ENCODE measurements at regions not wholly inside any gene's neighbourhood (a gene's known extent, or its start where the extent isn't known, plus 50 kb on each side); places are given as distances from the start of the nearest gene placed in this dataset.

DNA sequence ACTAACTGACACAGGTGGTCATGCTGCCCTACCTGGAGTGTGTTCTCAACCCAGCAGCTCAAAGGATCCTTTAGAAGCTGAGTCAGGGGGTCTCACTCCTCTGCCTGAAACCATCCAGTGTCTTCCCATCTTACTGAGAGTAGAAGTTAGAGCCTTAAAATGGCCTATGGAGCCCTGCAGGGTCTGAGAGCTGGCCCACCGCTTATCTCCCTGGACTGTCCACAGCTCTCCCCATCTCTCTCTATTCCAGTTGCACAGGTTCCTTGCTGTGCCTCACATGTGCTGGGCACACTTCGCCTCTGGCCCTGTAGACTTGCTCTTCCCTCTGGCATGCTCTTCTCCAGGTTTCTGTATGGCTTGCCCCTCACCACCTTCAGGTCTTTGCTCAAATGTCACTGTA is 148.6 kb upstream of the CACNA1E start:
- no peak for DNase-seq (ENCODE audit: extremely low read depth, low read depth)
- TF ChIP-seq, protein P1, sequence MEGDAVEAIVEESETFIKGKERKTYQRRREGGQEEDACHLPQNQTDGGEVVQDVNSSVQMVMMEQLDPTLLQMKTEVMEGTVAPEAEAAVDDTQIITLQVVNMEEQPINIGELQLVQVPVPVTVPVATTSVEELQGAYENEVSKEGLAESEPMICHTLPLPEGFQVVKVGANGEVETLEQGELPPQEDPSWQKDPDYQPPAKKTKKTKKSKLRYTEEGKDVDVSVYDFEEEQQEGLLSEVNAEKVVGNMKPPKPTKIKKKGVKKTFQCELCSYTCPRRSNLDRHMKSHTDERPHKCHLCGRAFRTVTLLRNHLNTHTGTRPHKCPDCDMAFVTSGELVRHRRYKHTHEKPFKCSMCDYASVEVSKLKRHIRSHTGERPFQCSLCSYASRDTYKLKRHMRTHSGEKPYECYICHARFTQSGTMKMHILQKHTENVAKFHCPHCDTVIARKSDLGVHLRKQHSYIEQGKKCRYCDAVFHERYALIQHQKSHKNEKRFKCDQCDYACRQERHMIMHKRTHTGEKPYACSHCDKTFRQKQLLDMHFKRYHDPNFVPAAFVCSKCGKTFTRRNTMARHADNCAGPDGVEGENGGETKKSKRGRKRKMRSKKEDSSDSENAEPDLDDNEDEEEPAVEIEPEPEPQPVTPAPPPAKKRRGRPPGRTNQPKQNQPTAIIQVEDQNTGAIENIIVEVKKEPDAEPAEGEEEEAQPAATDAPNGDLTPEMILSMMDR (IDR thresholded peaks at IDR 0.05; ENCODE audit: low read depth, low read length) = no peak

DNA sequence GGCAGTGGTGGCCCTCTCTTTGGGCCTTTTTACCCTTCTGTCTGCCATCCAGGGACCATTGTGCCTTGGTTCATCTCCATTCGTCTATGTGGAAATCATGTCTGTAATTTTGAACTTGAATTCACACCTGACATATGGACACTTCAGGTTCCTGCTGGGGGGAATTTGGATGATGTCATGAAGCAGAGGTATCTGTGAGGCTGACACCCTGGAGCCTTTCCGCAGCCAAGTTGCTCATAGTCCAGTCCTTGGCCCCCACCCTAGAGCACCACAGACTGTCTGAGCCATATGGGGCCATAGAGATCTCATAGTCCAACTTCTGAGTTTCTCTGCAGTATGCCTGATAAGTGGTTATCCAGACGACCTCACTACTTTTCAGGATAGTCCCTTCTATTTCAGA is 147.7 kb upstream of the CACNA1E start:
- TF ChIP-seq, protein P1 (IDR thresholded peaks at IDR 0.05; ENCODE audit: low read depth, low read length) = no peak
- no peak for DNase-seq (ENCODE audit: extremely low read depth, low read depth)

DNA sequence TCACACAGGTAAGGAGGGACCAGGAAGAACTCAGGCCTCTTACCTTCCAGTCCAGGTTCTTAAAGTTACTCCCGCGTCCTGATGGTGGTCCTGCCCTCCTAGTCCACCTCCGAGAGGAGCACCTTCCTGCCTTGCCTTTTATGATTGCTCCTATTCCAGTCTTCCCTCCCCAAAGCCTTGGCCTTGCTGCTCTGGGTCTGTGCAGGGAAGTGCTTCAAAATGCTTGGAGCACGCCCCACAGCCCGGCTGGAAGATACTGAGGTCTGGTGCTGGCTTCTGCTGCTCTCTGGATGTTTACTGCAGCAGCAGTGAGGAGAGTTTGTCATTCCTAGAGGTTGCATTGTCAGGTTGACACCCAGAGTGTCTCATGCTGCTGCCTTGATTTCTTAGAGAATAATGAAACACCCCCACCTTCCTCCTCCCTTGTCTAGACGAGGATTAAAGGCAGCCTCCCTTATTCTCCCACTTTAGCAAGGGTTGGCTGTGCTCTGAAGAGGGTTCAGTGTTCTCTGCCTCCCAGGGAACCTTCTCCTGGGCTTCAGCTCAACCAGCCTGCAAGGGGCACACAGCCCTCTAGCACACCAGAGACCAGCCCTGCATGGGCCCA is 142.2 kb upstream of the CACNA1E start:
- TF ChIP-seq, protein P1 (IDR thresholded peaks at IDR 0.05; ENCODE audit: low read depth, low read length) = no peak
- DNase-seq (ENCODE audit: extremely low read depth, low read depth) = no peak

DNA sequence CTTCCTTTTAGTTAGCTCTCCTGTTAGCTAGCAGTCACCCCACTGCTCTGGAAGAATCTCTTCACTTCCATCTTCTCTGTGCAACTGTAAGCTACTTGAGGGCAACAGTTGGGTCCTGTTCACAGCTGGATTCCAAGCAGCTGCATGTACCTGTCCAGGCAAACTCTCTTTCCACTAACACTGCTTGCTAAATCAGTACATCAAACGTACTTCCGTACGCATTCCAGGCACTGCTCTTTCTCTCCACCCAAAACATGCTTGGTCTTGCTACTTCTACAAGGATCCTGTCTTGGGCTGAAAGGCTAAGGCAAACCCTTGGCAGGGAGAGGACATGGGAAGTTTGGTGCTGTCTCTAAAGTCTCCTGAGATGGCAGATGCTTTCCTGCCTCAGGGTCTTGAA is 139.2 kb upstream of the CACNA1E start:
- DNase-seq (ENCODE audit: extremely low read depth, low read depth) = no peak
- TF ChIP-seq, protein P1 (IDR thresholded peaks at IDR 0.05; ENCODE audit: low read depth, low read length) = no peak

DNA sequence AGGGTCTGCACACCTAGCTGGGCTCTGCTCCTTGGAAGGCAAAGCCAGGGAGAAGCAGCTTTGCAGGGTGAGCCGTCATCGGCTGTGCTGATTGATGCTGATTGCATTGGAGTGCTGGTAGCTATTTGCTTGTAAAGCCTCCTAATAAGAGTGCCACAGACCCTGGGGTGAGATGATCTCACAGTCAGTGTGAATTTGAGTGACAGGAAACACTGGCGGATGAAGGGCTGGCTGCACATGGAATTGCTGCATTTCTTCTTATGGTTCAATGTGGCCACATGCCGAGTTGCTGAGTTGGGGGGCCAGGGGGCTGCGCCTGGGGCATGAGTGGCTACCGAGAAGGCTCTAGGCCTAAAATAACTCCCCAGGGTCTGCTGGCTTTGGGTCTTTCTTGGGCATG is 138.2 kb upstream of the CACNA1E start:
- no peak for DNase-seq (ENCODE audit: extremely low read depth, low read depth)

DNA sequence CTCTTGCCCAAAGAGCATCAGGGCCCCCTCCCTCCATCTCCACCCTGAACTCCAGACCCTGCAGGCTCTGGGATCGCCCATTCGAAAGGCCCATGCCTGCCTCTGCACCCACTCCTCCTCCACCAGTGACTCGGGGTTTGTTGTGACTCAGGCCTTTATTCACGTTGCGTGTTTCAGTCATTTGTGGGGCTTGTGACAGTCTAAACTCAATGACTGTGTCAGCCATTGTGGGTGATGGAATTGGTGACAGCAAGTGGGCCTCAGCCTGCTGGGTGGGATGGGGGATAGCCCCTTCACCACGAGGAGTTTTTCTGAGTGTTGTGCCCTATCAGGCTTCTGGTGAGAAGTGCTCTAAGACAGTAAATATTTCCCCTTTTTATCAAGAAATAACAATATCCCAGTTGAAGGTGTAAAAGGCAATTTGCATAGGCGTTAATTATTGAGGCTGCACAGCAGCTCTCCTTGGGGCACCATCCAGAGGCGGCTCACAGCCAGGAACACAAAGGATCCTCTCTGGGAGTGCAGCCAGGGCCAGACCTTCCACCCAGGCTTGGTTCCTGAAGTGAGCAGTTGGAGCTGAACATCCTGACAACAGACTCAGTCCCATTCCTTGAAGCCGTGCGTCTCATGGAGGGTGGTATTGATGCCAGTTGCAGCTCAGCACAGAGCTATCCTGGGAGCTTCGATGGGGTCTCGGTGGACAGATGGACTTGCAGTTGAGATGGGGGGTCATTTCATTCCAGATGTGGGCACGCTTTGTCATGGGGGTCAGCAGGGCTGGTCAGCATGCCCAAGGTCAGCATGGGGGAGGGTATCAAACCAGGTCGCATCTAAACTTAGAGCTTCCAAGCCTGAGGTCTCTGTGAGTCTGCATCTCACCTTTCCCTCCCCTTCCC is 135.6 kb upstream of the CACNA1E start:
- DNase-seq (ENCODE audit: extremely low read depth, low read depth) = no peak
- TF ChIP-seq, protein P1 (IDR thresholded peaks at IDR 0.05; ENCODE audit: low read depth, low read length) = no peak

More for the DNA sequence above, 138.2 kb upstream of the CACNA1E start:
- TF ChIP-seq, protein P1 (IDR thresholded peaks at IDR 0.05; ENCODE audit: low read depth, low read length) = no peak

DNA sequence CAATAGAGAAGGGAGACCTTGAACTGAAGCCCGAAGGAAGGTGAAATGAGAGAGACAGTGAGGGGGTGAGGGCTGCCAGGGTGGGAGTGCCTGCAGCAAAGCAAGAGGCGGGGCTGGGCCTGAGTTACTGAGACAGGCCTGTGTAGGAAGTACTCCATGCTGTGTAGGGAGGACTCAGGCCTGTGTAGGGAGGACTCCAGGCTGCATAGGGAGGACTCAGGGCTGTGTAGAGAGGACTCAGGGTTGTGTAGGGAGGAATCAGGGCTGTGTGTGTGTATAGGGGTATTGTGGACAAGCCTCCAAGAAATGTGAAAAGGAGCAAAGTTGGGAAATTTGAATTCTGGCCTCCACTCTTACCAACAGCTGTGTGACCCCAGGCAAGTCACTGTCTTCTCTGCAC is 133.8 kb upstream of the CACNA1E start:
- TF ChIP-seq, protein P1 (IDR thresholded peaks at IDR 0.05; ENCODE audit: low read depth, low read length) = no peak
- no peak for DNase-seq (ENCODE audit: extremely low read depth, low read depth)
